H9 (cell line): ENCODE measurements at regions not wholly inside any gene's neighbourhood (a gene's known extent, or its start where the extent isn't known, plus 50 kb on each side); places are given as distances from the start of the nearest gene placed in this dataset.
A peak's percentile ranks its signal among the peaks of the same experiment; 100 is the strongest.

Source experiments
- DNase-seq: peaks from one replicate; pipeline ENCODE4 v3.0.0-alpha.2; 2017
- H2AFZ ChIP-seq: one replicate; pipeline ENCODE4 v1.6.1; 2013; ENCODE audit warnings: mild to moderate bottlenecking, low read length, control low read depth, moderate library complexity
- H2AK5ac ChIP-seq: 2 replicates; pipeline ENCODE4 v1.6.1; 2013; ENCODE audit warnings: low read length, control low read depth, mixed read lengths; ENCODE audit not compliant: insufficient read length
- H2BK120ac ChIP-seq: one replicate; pipeline ENCODE4 v1.6.1; 2013; ENCODE audit warnings: low read depth, mild to moderate bottlenecking, low read length, control low read depth, inconsistent platforms; ENCODE audit not compliant: poor library complexity, severe bottlenecking
- H2BK12ac ChIP-seq: 2 replicates; pipeline ENCODE4 v1.6.1; 2013; ENCODE audit warnings: low read length, control low read depth, mixed read lengths, low read depth; ENCODE audit not compliant: insufficient read length
- H2BK15ac ChIP-seq: 2 replicates; pipeline ENCODE4 v1.6.1; 2013; ENCODE audit warnings: low read depth, low read length, control low read depth
- H2BK20ac ChIP-seq: one replicate; pipeline ENCODE4 v1.6.1; 2013; ENCODE audit warnings: low read depth, mild to moderate bottlenecking, low read length, control low read depth, inconsistent platforms; ENCODE audit not compliant: poor library complexity, severe bottlenecking
- H2BK5ac ChIP-seq: 2 replicates; pipeline ENCODE4 v1.6.1; 2013; ENCODE audit warnings: low read length, control low read depth, mixed read lengths; ENCODE audit not compliant: insufficient read length
- H3K14ac ChIP-seq: 2 replicates; pipeline ENCODE4 v1.6.1; 2013; ENCODE audit warnings: low read length, control low read depth; ENCODE audit not compliant: insufficient read depth
- H3K18ac ChIP-seq: 2 replicates; pipeline ENCODE4 v1.6.1; 2013; ENCODE audit warnings: low read depth, mild to moderate bottlenecking, mixed read lengths, low read length, control low read depth; ENCODE audit not compliant: insufficient read length
- H3K23ac ChIP-seq: 2 replicates; pipeline ENCODE4 v1.6.1; 2013; ENCODE audit warnings: low read length, control low read depth, mixed read lengths, low read depth; ENCODE audit not compliant: insufficient read length
- H3K23me2 ChIP-seq: 2 replicates; pipeline ENCODE4 v1.6.1; 2013; ENCODE audit warnings: low read depth, mild to moderate bottlenecking, mixed read lengths, low read length, control low read depth; ENCODE audit not compliant: insufficient read length, poor library complexity, severe bottlenecking
- H3K27ac ChIP-seq: 2 replicates; pipeline ENCODE4 v1.5.1; 2013; ENCODE audit warnings: low read length, control low read depth, mixed read lengths, low read depth; ENCODE audit not compliant: insufficient read length
- H3K27me3 ChIP-seq: 2 replicates; pipeline ENCODE4 v1.6.1; 2013; ENCODE audit warnings: low read length, control low read depth, inconsistent platforms; ENCODE audit not compliant: insufficient read depth
- H3K4ac ChIP-seq: 2 replicates; pipeline ENCODE4 v1.6.1; 2013; ENCODE audit warnings: low read depth, mild to moderate bottlenecking, control low read depth, inconsistent platforms, low read length, moderate library complexity
- H3K4me1 ChIP-seq: 2 replicates; pipeline ENCODE4 v1.6.1; 2013; ENCODE audit warnings: low read length, control low read depth, inconsistent platforms; ENCODE audit not compliant: insufficient read depth
- H3K4me2 ChIP-seq: 2 replicates; pipeline ENCODE4 v1.6.1; 2013; ENCODE audit warnings: low read length, control low read depth, mixed read lengths; ENCODE audit not compliant: insufficient read length, insufficient read depth
- H3K56ac ChIP-seq: 2 replicates; pipeline ENCODE4 v1.6.1; 2013; ENCODE audit warnings: low read depth, mild to moderate bottlenecking, mixed read lengths, low read length, control low read depth; ENCODE audit not compliant: insufficient read length
- H3K79me1 ChIP-seq: 2 replicates; pipeline ENCODE4 v1.6.1; 2013; ENCODE audit warnings: low read depth, mild to moderate bottlenecking, moderate library complexity, low read length, control low read depth, inconsistent platforms; ENCODE audit not compliant: insufficient read depth, poor library complexity, severe bottlenecking
- H3K79me2 ChIP-seq: 2 replicates; pipeline ENCODE4 v1.6.1; 2013; ENCODE audit warnings: low read length, control low read depth, inconsistent platforms; ENCODE audit not compliant: insufficient read depth
- H3K9ac ChIP-seq: 2 replicates; pipeline ENCODE4 v1.6.1; 2013; ENCODE audit warnings: low read length, control low read depth, mixed read lengths; ENCODE audit not compliant: insufficient read length; ENCODE audit errors: extremely low read depth
- H3K9me3 ChIP-seq: one replicate; pipeline ENCODE4 v1.6.1; 2013; ENCODE audit warnings: low read depth, low read length, inconsistent platforms; ENCODE audit not compliant: control insufficient read depth
- H3T11ph ChIP-seq: one replicate; pipeline ENCODE4 v1.6.1; 2013; ENCODE audit warnings: mild to moderate bottlenecking, low read length, control low read depth, inconsistent platforms
- H4K20me1 ChIP-seq: one replicate; pipeline ENCODE4 v1.6.1; 2013; ENCODE audit not compliant: control insufficient read depth, insufficient read length, insufficient read depth
- H4K5ac ChIP-seq: 2 replicates; pipeline ENCODE4 v1.6.1; 2013; ENCODE audit warnings: low read depth, mild to moderate bottlenecking, mixed read lengths, low read length, control low read depth; ENCODE audit not compliant: insufficient read length
- H4K8ac ChIP-seq: replicated peaks from 2 replicates; pipeline ENCODE4 v1.6.1; 2013; ENCODE audit warnings: low read length, control low read depth, mixed read lengths, low read depth; ENCODE audit not compliant: insufficient read length
- H4K91ac ChIP-seq: 2 replicates; pipeline ENCODE4 v1.6.1; 2013; ENCODE audit warnings: low read depth, mild to moderate bottlenecking, moderate library complexity, mixed read lengths, low read length, control low read depth; ENCODE audit not compliant: insufficient read length
- H3K27ac Mint-ChIP-seq, 3 experiments: 2 replicates in 2 of 3; 3 replicates in 1 of 3; pipeline ENCODE4 v1.8.0; 2020 to 2021; ENCODE audit warnings: mixed read lengths in 3 of 3, mild to moderate bottlenecking in 1 of 3, moderate library complexity in 1 of 3
- H3K27me3 Mint-ChIP-seq: 2 replicates; pipeline ENCODE4 v1.8.0; 2021; ENCODE audit warnings: low read depth, mild to moderate bottlenecking, moderate library complexity, mixed read lengths
- H3K36me3 Mint-ChIP-seq, 3 experiments: 2 replicates in 2 of 3; 3 replicates in 1 of 3; pipeline ENCODE4 v1.8.0; 2020 to 2021; ENCODE audit warnings: low read depth in 3 of 3, mixed read lengths in 3 of 3; ENCODE audit not compliant: insufficient read depth in 1 of 3
- H3K4me1 Mint-ChIP-seq, 2 experiments: 2 replicates each; pipeline ENCODE4 v1.8.0; 2020; ENCODE audit warnings: mixed read lengths in 2 of 2
- H3K4me3 Mint-ChIP-seq, 2 experiments: 2 replicates in 1 of 2; 3 replicates in 1 of 2; pipeline ENCODE4 v1.8.0; 2020 to 2021; ENCODE audit warnings: mild to moderate bottlenecking in 2 of 2, mixed read lengths in 2 of 2, moderate library complexity in 1 of 2
- H3K9me3 Mint-ChIP-seq, 2 experiments: 2 replicates in 1 of 2; 3 replicates in 1 of 2; pipeline ENCODE4 v1.8.0; 2020; ENCODE audit warnings: mild to moderate bottlenecking in 2 of 2, mixed read lengths in 2 of 2, moderate library complexity in 1 of 2
- CTCF ChIP-seq: fragments of 200-600 bp; sonication (generic); conservative IDR thresholded peaks from 3 replicates; pipeline ENCODE4 v1.8.0; 2021; ENCODE audit warnings: antibody characterized with exemption, mild to moderate bottlenecking
- WGBS: extraction: QIAGEN DNeasy Blood & Tissue Kit; methylation state at CpG from one replicate; pipeline ENCODE4 v1.1.7; 2013; ENCODE audit warnings: missing lambda C conversion rate, low lambda C conversion rate, mixed read lengths; ENCODE audit not compliant: insufficient read length; ENCODE audit errors: extremely low coverage; 5-methylcytosine and 5-hydroxymethylcytosine counted together

GRCh38 chr6:4668271-4669179 is 107.7 kb upstream of the CDYL start:
- H3K14ac ChIP-seq: no peak overlapping the region; the same call in 1 of the 2 replicates
- no CpG with 5 or more reads among the region's 10 CpGs for WGBS
- H3K18ac ChIP-seq: no peak overlapping the region
- H2BK20ac ChIP-seq: no peak overlapping the region
- H3K79me1 ChIP-seq: no peaks in the 10 kb centered on the region
- no peak overlapping the region for H2AFZ ChIP-seq
- no peak overlapping the region for H3K4me2 ChIP-seq
- H4K5ac ChIP-seq: no peak overlapping the region
- H3K79me2 ChIP-seq: no peaks in the 10 kb centered on the region
- H3K23me2 ChIP-seq: no peaks in the 10 kb centered on the region
- H2BK120ac ChIP-seq: no peak overlapping the region
- H3K9ac ChIP-seq: no peak overlapping the region
- Mint-ChIP-seq H3K4me3 (no peak overlapping the region), H3K9me3 (no peaks in the 10 kb centered on the region; a peak in 2 of 5 replicates), H3K27me3 (peaks cover 22% of the 10 kb centered on the region), H3K36me3 (no peaks in the 10 kb centered on the region; a peak in 1 of 7 replicates), H3K4me1 (peaks cover 11 to 18% of the 10 kb centered on the region in 2 experiments), H3K27ac (peak overlapping the region in 1 of 3 experiments; percentile 3; a peak in 2 of 7 replicates)
- no peak overlapping the region for H3K27ac ChIP-seq
- H3K56ac ChIP-seq: no peak overlapping the region
- no peak overlapping the region for H2BK12ac ChIP-seq
- H3K27me3 ChIP-seq: no peaks in the 10 kb centered on the region
- DNase-seq: no peak
- no peak for TF ChIP-seq CTCF
- no peak overlapping the region for H2AK5ac ChIP-seq
- H3K23ac ChIP-seq: no peak overlapping the region
- no peaks in the 10 kb centered on the region for H3K9me3 ChIP-seq
- no peak overlapping the region for H2BK15ac ChIP-seq
- no peak overlapping the region for H4K8ac ChIP-seq
- no peak overlapping the region for H2BK5ac ChIP-seq
- no peaks in the 10 kb centered on the region; the same call in 1 of the 2 replicates for H3K4me1 ChIP-seq
- no peak overlapping the region for H3T11ph ChIP-seq
- no peak overlapping the region for H4K91ac ChIP-seq
- no peak overlapping the region for H3K4ac ChIP-seq
- no peaks in the 10 kb centered on the region for H4K20me1 ChIP-seq
